ENCODE measurements at regions not wholly inside any gene's neighbourhood (a gene's known extent, or its start where the extent isn't known, plus 50 kb on each side); places are given as distances from the start of the nearest gene placed in this dataset.
"Not testable (repeated sequence)": the region's sequence is repeated elsewhere in the genome, so short reads cannot be mapped to it uniquely, and the experiment has no call there.

- DNase-seq (ENCODE audit: low spot score) = no peak
Measured at GRCh38 chr3:78256123-78256522, 1216.2 kb downstream of the ROBO2 start.

- no peak for DNase-seq (ENCODE audit: low spot score)
Measured at GRCh38 chr3:78257951-78258530, 1218.1 kb downstream of the ROBO2 start.

- no peak for DNase-seq (ENCODE audit: low spot score)
Measured at GRCh38 chr3:78258798-78259197, 1218.9 kb downstream of the ROBO2 start.

- no peak for DNase-seq (ENCODE audit: low spot score)
Measured at GRCh38 chr3:78260388-78260787, 1220.5 kb downstream of the ROBO2 start.

- not testable (repeated sequence) for DNase-seq (ENCODE audit: low spot score)
Measured at GRCh38 chr3:78266550-78266949, 1226.7 kb downstream of the ROBO2 start.

- DNase-seq (ENCODE audit: low spot score) = no peak
Measured at GRCh38 chr3:78267235-78267634, 1227.3 kb downstream of the ROBO2 start.

- DNase-seq (ENCODE audit: low spot score) = no peak
Measured at GRCh38 chr3:78268087-78268486, 1228.2 kb downstream of the ROBO2 start.

GRCh38 chr3:78268716-78269668, 1229.1 kb downstream of the ROBO2 start:
- DNase-seq (ENCODE audit: low spot score) = no peak

- DNase-seq (ENCODE audit: low spot score) = no peak
Measured at GRCh38 chr3:78273326-78273725, 1233.4 kb downstream of the ROBO2 start.

- no peak for DNase-seq (ENCODE audit: low spot score)
Measured at GRCh38 chr3:78274475-78275065, 1234.7 kb downstream of the ROBO2 start.

GRCh38 chr3:78275420-78275852, 1235.5 kb downstream of the ROBO2 start:
- no peak for DNase-seq (ENCODE audit: low spot score)

GRCh38 chr3:78277220-78277619, 1237.3 kb downstream of the ROBO2 start:
- DNase-seq (ENCODE audit: low spot score) = no peak

GRCh38 chr3:78277801-78278200, 1237.9 kb downstream of the ROBO2 start:
- DNase-seq (ENCODE audit: low spot score) = no peak

- DNase-seq (ENCODE audit: low spot score) = no peak
Measured at GRCh38 chr3:78279091-78279490, 1239.2 kb downstream of the ROBO2 start.

- DNase-seq (ENCODE audit: low spot score) = no peak
Measured at GRCh38 chr3:78281381-78281780, 1241.5 kb downstream of the ROBO2 start.

- no peak for DNase-seq (ENCODE audit: low spot score)
Measured at GRCh38 chr3:78283994-78284393, 1244.1 kb downstream of the ROBO2 start.

GRCh38 chr3:78285032-78285728, 1245.3 kb downstream of the ROBO2 start:
- no peak for DNase-seq (ENCODE audit: low spot score)

- DNase-seq (ENCODE audit: low spot score) = no peak
Measured at GRCh38 chr3:78287085-78287484, 1247.2 kb downstream of the ROBO2 start.

GRCh38 chr3:78293284-78293683, 1253.4 kb downstream of the ROBO2 start:
- no peak for DNase-seq (ENCODE audit: low spot score)

GRCh38 chr3:78304115-78304514, 1264.2 kb downstream of the ROBO2 start:
- no peak for DNase-seq (ENCODE audit: low spot score)

GRCh38 chr3:78312851-78313250, 1273.0 kb downstream of the ROBO2 start:
- DNase-seq (ENCODE audit: low spot score) = no peak

- DNase-seq (ENCODE audit: low spot score) = no peak
Measured at GRCh38 chr3:78313332-78313731, 1273.4 kb downstream of the ROBO2 start.
